HCEC 1CT (cell line): ENCODE measurements at regions not wholly inside any gene's neighbourhood (a gene's known extent, or its start where the extent isn't known, plus 50 kb on each side); places are given as distances from the start of the nearest gene placed in this dataset.

Source experiments
- DNase-seq: peaks from one replicate; pipeline ENCODE4 v3.0.0-alpha.2; 2017

- DNase-seq = peak; percentile 21
These were observed 54.6 kb downstream of the ARL4A start for GRCh38 chr7:12741951-12742575.

DNA sequence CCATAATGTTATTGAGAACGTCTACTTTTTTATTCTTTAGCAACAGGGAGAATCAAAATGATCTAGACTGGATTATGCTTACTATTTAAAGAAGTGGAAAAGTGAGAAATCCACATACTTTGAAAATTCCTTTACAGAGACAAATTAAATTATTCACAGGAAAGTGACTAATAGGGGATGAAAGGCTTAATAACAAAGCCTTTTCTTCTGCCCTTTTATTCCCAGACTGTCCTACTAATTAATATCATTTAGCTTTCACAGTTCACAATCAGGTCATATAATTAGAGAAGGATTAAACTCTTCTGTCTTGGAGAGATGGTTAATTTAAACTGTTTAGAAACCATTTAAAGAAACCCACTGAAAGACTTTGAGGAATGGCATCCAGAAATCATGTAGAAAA lies 58.8 kb downstream of the ARL4A start:
- no peak for DNase-seq

GRCh38 chr7:12747687-12748306 lies 60.4 kb downstream of the ARL4A start:
- DNase-seq = peak; percentile 68

GRCh38 chr7:12749069-12749468 lies 61.6 kb downstream of the ARL4A start:
- no peak for DNase-seq

- DNase-seq = no peak
These were observed 62.3 kb downstream of the ARL4A start for GRCh38 chr7:12749746-12750145.

- no peak for DNase-seq
These were observed 64.3 kb downstream of the ARL4A start for GRCh38 chr7:12751764-12752163.

DNA sequence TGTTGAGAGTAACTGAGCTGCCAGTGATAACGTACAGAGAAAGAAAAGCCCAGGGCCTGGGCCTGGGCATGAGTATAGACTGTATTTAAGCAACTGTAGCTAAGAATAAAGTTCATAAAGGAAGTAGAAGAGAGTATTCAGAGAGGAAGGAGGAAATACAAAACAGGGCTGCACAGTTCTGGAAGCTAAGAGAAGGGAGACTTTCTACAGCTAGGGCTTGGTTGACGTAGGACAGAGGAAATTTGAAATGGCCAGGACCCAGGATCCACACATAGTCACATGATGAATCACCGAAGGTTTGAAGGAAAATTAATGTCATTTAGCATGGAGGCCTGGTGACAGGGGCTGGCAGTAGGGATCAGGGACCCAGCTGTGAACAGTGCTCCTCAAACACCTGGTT lies 66.7 kb downstream of the ARL4A start:
- no peak for DNase-seq

- peak; percentile 62 for DNase-seq
These were observed 69.4 kb downstream of the ARL4A start for GRCh38 chr7:12756821-12757220.

- DNase-seq = peak; percentile 93
These were observed 70.0 kb downstream of the ARL4A start for GRCh38 chr7:12757443-12757842.

GRCh38 chr7:12759151-12759550 lies 71.7 kb downstream of the ARL4A start:
- DNase-seq = no peak

DNA sequence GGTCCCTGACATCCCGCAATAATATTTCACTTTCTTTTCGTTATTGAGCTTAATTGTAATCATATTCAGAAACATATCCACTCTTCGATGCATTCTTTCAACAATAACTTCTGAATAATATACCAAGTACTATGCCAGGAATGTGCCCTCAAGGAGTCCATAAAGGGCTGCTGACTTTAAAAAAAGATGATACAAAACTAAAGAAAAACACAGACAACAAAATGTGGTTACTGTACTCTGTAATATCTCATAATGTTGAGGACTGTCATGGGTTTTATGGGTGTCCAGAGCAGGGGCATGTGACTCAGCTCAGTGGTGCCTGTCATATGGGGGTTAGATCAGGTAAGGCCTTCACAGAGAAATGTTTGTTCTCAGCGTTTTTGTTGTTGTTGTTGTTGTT lies 73.7 kb downstream of the ARL4A start:
- DNase-seq = no peak

DNA sequence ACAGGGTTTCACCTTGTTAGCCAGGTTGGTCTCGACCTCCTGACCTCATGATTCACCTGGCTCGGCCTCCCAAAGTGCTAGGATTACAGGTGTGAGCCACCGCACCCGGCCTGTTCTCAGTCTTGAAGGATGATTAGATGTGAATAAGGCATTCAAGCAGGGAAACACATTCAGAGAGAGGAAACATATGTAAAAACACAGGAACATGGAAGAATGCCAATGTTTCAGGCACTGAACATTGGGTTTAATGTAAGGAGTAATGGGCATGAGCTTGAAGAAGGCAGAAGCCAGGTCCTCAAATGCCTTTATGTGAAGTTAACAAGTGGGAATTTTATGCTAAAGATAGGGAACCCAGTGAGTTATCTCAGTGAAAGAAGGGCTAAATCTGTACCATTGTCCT lies 74.3 kb downstream of the ARL4A start:
- no peak for DNase-seq

DNA sequence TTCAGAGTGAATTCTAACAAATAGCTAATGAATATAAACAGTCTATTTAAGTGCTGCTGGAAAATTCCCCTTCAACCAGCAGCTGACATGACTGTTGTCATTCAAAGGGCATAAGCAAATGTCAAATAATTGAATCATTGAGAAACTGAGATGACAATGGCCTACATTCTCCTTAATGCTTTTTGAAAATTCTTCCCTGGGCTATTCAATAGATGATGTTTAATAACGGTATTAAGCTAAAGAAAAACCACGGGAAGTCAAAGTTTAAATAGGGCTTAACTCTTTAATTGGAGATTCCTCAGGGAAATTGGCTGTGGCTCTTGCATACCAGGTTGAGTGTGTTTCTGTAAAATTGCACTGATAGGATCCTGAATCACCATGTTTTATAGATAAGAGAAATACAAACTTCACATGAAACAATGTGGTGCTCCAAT lies 77.0 kb downstream of the ARL4A start:
- DNase-seq = no peak

DNA sequence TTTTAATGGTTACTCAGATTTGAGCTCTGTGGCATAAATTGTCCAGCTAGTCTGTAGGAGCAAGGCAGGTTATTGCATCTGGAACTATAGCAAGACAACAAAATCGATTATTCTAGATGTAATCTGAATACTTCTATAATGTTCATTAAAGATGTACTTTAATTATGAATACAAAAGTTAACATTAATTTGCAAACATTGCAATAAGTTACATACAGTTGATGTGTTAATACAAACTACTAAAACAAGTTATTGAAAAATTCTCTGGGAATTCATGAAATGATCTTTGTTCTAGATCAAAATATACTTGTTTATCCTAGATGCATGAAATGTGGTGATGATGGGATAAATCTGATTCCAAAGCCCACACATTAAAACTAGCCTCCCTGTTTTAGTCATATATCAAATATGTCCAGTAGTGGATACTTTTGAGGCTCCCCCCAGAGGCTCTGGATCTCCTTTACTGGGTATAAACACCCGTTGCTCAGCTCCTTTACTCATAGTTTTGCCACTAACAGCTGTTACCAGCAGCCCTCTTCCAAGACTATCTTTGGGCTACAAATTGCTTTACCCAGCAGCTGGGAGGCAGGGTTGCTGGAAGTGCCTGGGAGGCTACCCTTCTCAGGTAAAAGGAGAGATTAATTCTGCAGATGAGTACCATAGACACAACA lies 78.1 kb downstream of the ARL4A start:
- peak; percentile 82 for DNase-seq

- no peak for DNase-seq
These were observed 79.0 kb downstream of the ARL4A start for GRCh38 chr7:12766416-12766815.

DNA sequence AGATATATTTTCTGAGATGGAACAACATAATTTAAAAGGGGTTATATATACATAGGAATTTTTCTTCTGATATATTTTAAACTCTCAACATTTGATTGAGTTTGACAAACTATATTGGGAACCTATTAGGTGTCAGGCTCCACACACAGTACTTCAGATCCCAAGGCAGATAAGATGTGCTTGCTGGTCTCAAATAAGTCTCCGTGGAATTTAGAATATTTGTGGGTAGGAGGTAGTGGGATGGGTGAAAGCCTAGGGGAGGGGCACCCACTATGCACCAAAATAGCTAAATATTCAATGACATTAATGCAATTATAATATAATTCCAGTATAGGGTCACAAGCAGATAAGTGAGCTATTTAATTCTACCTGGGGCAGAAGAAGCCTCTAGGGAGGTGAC lies 81.5 kb downstream of the ARL4A start:
- no peak for DNase-seq

- DNase-seq = peak; percentile 38
These were observed 82.0 kb downstream of the ARL4A start for GRCh38 chr7:12769444-12769843.

GRCh38 chr7:12770227-12770975 lies 83.0 kb downstream of the ARL4A start:
- DNase-seq = no peak

DNA sequence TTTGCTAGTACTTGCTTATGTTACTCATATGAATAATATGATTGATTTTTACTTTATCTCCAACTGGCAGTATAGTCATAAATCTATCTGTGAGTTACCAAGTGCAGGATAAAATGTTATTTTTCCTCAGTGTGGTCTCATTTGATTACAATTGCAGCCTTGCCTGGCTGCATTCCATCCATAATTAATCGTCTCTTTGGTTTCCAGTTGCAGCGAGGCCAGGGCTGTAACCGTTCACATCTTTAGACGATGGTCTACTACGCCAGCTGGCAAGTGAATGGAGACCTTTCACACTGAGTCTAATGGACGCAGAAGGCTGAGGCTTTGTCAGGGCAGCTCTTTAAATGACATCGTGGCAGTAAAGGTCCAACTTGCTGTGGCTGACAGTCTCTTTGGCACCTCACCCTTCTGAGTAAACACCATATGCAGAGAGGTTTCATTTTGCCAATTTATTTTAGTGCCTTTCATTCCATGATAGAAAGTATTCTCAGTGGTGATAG lies 84.0 kb downstream of the ARL4A start:
- peak; percentile 48 for DNase-seq

DNA sequence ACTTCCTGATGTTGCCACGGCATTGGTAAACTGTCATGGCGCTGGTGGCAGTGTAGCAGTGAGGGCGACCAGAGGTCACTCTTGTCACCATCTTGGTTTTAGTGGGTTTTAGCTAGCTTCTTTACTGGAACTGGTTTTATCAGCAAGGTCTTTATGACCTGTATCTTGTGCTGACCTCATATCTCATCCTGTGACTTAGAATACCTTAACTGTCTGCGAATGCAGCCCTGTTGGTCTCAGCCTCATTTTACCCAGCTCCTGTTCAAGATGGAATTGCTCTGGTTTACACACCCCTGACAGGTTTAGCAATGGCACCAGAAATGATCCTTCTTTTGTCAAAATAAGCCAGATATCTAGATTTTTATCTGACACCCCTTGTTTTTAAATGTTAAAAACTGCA lies 85.3 kb downstream of the ARL4A start:
- DNase-seq = no peak

DNA sequence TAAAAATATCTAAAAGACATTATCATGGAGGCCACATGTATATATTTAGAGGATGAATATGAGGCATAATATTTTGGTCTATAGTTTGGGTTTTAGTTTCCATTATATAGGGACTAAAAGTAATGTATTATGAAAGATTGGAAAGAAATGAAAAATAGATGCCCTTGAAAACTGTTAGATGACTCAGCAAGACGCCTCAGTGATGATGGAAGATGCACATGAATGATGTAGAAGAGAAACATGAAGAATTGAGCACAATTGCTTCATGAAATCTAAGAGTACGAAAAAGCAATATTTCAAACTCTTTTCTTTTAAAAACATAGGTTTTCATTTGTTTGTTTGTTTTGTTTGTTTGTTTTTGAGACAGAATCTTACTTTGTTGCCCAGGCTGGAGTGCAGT lies 89.8 kb downstream of the ARL4A start:
- no peak for DNase-seq

GRCh38 chr7:12779947-12780346 lies 92.5 kb downstream of the ARL4A start:
- no peak for DNase-seq

GRCh38 chr7:12783421-12784095 lies 96.1 kb downstream of the ARL4A start:
- DNase-seq = no peak
